HEK293 (cell line): ENCODE measurements at regions not wholly inside any gene's neighbourhood (a gene's known extent, or its start where the extent isn't known, plus 50 kb on each side); places are given as distances from the start of the nearest gene placed in this dataset.

Source experiments
- CTCF ChIA-PET: fragments of 350-600 bp; formaldehyde crosslinking; extraction: SDS; loops from one replicate; lab custom pipeline; 2021; ENCODE audit warnings: antibody characterized with exemption; lab: Yijun Ruan, JAX
- POLR2A ChIA-PET: fragments of 300-600 bp; formaldehyde crosslinking; extraction: SDS; loops from one replicate; lab custom pipeline; 2020; ENCODE audit warnings: antibody characterized with exemption, inconsistent platforms; lab: Yijun Ruan, JAX
- H3K27ac ChIP-seq: fragments of 200-500 bp; sonication (Bioruptor generic); 2 replicates; pipeline ENCODE4 v1.5.1; 2014; ENCODE audit warnings: low read depth, low read length, control low read depth, inconsistent platforms; ENCODE audit errors: extremely low read depth
- H3K36me3 ChIP-seq, 2 experiments: fragments of 200-500 bp in 1 of 2; sonication (Bioruptor generic) in 1 of 2; 1 replicate in 1 of 2; 2 replicates in 1 of 2; pipeline ENCODE4 v1.5.1; 2014 to 2017; ENCODE audit warnings: inconsistent platforms in 2 of 2, low read length in 2 of 2; ENCODE audit not compliant: control insufficient read depth in 2 of 2, insufficient read depth in 1 of 2
- H3K4me1 ChIP-seq: fragments of 200-500 bp; sonication (Bioruptor generic); 2 replicates; pipeline ENCODE4 v1.5.1; 2014; ENCODE audit warnings: mild to moderate bottlenecking, low read length, inconsistent platforms; ENCODE audit not compliant: control insufficient read depth, insufficient read depth
- H3K4me3 ChIP-seq: 2 replicates; pipeline ENCODE4 v1.5.1; 2011; ENCODE audit warnings: low read depth, mild to moderate bottlenecking, control low read depth, low read length, moderate library complexity
- H3K9me3 ChIP-seq: fragments of 200-500 bp; sonication (Bioruptor generic); 2 replicates; pipeline ENCODE4 v1.5.1; 2014; ENCODE audit warnings: low read depth, low read length, inconsistent platforms; ENCODE audit not compliant: control insufficient read depth, insufficient read depth
- AEBP2 ChIP-seq: fragments of 450-650 bp; formaldehyde crosslinking; IDR thresholded peaks from 2 replicates; pipeline ENCODE4 v1.5.1; 2016; ENCODE audit warnings: missing biosample characterization, missing genetic modification characterization, borderline replicate concordance
- PRDM2 ChIP-seq: fragments of 450-650 bp; formaldehyde crosslinking; IDR thresholded peaks from 2 replicates; pipeline ENCODE4 v1.5.1; 2016; ENCODE audit warnings: missing biosample characterization, missing genetic modification characterization, borderline replicate concordance
- TSHZ1 ChIP-seq: fragments of 450-650 bp; formaldehyde crosslinking; IDR thresholded peaks from 2 replicates; pipeline ENCODE4 v1.5.1; 2016; ENCODE audit warnings: missing biosample characterization, missing genetic modification characterization, borderline replicate concordance
- ZBTB17 ChIP-seq: fragments of 450-650 bp; formaldehyde crosslinking; IDR thresholded peaks from 2 replicates; pipeline ENCODE4 v1.5.1; 2016; ENCODE audit warnings: missing biosample characterization, missing genetic modification characterization
- ZBTB20 ChIP-seq: fragments of 450-650 bp; formaldehyde crosslinking; IDR thresholded peaks from 2 replicates; pipeline ENCODE4 v1.5.1; 2016; ENCODE audit warnings: missing biosample characterization, missing genetic modification characterization
- ZNF132 ChIP-seq: fragments of 450-650 bp; formaldehyde crosslinking; IDR thresholded peaks from 2 replicates; pipeline ENCODE4 v1.5.1; 2017; ENCODE audit warnings: missing biosample characterization, missing genetic modification characterization, borderline replicate concordance
- ZNF148 ChIP-seq: fragments of 450-650 bp; formaldehyde crosslinking; IDR thresholded peaks from 2 replicates; pipeline ENCODE4 v1.5.0; 2017; ENCODE audit warnings: missing biosample characterization, missing genetic modification characterization, borderline replicate concordance
- ZNF24 ChIP-seq: fragments of 450-650 bp; formaldehyde crosslinking; IDR thresholded peaks from 2 replicates; pipeline ENCODE4 v1.5.1; 2016; ENCODE audit warnings: missing biosample characterization, missing genetic modification characterization
- ZNF248 ChIP-seq: fragments of 450-650 bp; formaldehyde crosslinking; IDR thresholded peaks from 2 replicates; pipeline ENCODE4 v1.5.1; 2017; ENCODE audit warnings: missing biosample characterization, missing genetic modification characterization
- ZNF311 ChIP-seq: fragments of 450-650 bp; formaldehyde crosslinking; IDR thresholded peaks from 2 replicates; pipeline ENCODE4 v1.5.1; 2017; ENCODE audit warnings: missing biosample characterization, missing genetic modification characterization, borderline replicate concordance
- ZNF449 ChIP-seq: fragments of 450-650 bp; formaldehyde crosslinking; IDR thresholded peaks from 2 replicates; pipeline ENCODE4 v1.5.1; 2017; ENCODE audit warnings: missing biosample characterization, mild to moderate bottlenecking, missing genetic modification characterization, moderate library complexity
- ZNF48 ChIP-seq: fragments of 450-650 bp; formaldehyde crosslinking; IDR thresholded peaks from 2 replicates; pipeline ENCODE4 v1.5.1; 2016; ENCODE audit warnings: missing biosample characterization, missing genetic modification characterization
- ZNF558 ChIP-seq: fragments of 450-650 bp; formaldehyde crosslinking; IDR thresholded peaks from 2 replicates; pipeline ENCODE4 v1.5.1; 2016; ENCODE audit warnings: missing biosample characterization, missing genetic modification characterization
- ZNF600 ChIP-seq: fragments of 450-650 bp; formaldehyde crosslinking; IDR thresholded peaks from 2 replicates; pipeline ENCODE4 v1.5.1; 2016; ENCODE audit warnings: missing biosample characterization, missing genetic modification characterization
- ZNF610 ChIP-seq: fragments of 450-650 bp; formaldehyde crosslinking; IDR thresholded peaks from 2 replicates; pipeline ENCODE4 v1.5.1; 2016; ENCODE audit warnings: missing biosample characterization, missing genetic modification characterization, borderline replicate concordance
- ZNF785 ChIP-seq: fragments of 450-650 bp; formaldehyde crosslinking; IDR thresholded peaks from 2 replicates; pipeline ENCODE4 v1.5.1; 2016; ENCODE audit warnings: missing biosample characterization, missing genetic modification characterization
- ZNF792 ChIP-seq: fragments of 450-650 bp; formaldehyde crosslinking; IDR thresholded peaks from 2 replicates; pipeline ENCODE4 v1.5.1; 2016; ENCODE audit warnings: missing biosample characterization, missing genetic modification characterization
- ZXDB ChIP-seq: fragments of 450-650 bp; formaldehyde crosslinking; IDR thresholded peaks from 2 replicates; pipeline ENCODE4 v1.5.1; 2016; ENCODE audit warnings: missing biosample characterization, missing genetic modification characterization

- ChIA-PET POLR2A (no interaction called here), CTCF (no interaction called here)
- Histone ChIP-seq H3K4me1 (no peaks in the 10 kb centered on the region), H3K27ac (no peak overlapping the region), H3K4me3 (no peak overlapping the region), H3K9me3 (no peaks in the 10 kb centered on the region), H3K36me3 (no peaks in the 10 kb centered on the region)
- TF ChIP-seq ZNF248 (tag by site-specific recombination) (no peak), ZNF558 (tag by site-specific recombination) (no peak), ZNF792 (tag by site-specific recombination) (no peak), ZNF148 (tag by site-specific recombination) (no peak)
Observed at GRCh38 chr1:4175566-4176405, 275.7 kb upstream of the C1orf174 start.

- ChIA-PET CTCF (interaction anchor here (0.7 kb wide), 1 partner anchor 252 kb away, joined by 3 read pairs; no protein-coding TSS in a partner anchor), POLR2A (no interaction called here)
- Histone ChIP-seq H3K36me3 (no peaks in the 10 kb centered on the region), H3K4me1 (no peaks in the 10 kb centered on the region), H3K4me3 (no peak overlapping the region), H3K9me3 (no peaks in the 10 kb centered on the region), H3K27ac (no peak overlapping the region)
- TF ChIP-seq ZNF311: no peak
- no peak for TF ChIP-seq ZBTB20
- TF ChIP-seq ZNF24: no peak
- no peak for TF ChIP-seq TSHZ1 (tag by site-specific recombination)
- no peak for TF ChIP-seq ZNF48 (tag by site-specific recombination)
- no peak for TF ChIP-seq PRDM2 (tag by site-specific recombination)
- TF ChIP-seq ZNF610: no peak
- no peak for TF ChIP-seq ZNF449
- no peak for TF ChIP-seq ZXDB (tag by site-specific recombination)
- no peak for TF ChIP-seq ZBTB17 (tag by site-specific recombination)
- no peak for TF ChIP-seq AEBP2
- TF ChIP-seq ZNF600 (tag by site-specific recombination): no peak
- TF ChIP-seq ZNF785 (tag by site-specific recombination): no peak
- no peak for TF ChIP-seq ZNF132 (tag by site-specific recombination)
Observed at GRCh38 chr1:4176841-4177240, 276.8 kb upstream of the C1orf174 start.
